Activated CD4-positive, alpha-beta T cell treated with anti-CD3 and anti-CD28 coated beads, Interleukin-2, Interleukin-4, amounts not matched to agents 100 ng/mL and 50 ng/mL, durations not matched to agents 16 hours and 8 hours (primary cell): ENCODE measurements at regions not wholly inside any gene's neighbourhood (a gene's known extent, or its start where the extent isn't known, plus 50 kb on each side); places are given as distances from the start of the nearest gene placed in this dataset.

ENCODE experiments used
- DNase-seq: peaks from one replicate; pipeline ENCODE4 v3.0.0-alpha.2; 2020; ENCODE audit warnings: low spot score

GRCh38 chr10:31709476-31709875 is 219.2 kb downstream of the ARHGAP12 start:
- DNase-seq: no peak

- DNase-seq: no peak
These were observed 219.6 kb downstream of the ARHGAP12 start for GRCh38 chr10:31709028-31709427.

- no peak for DNase-seq
These were observed 220.2 kb downstream of the ARHGAP12 start for GRCh38 chr10:31708474-31708873.

- no peak for DNase-seq
These were observed 220.6 kb downstream of the ARHGAP12 start for GRCh38 chr10:31708046-31708445.

GRCh38 chr10:31707093-31708039 is 221.3 kb downstream of the ARHGAP12 start:
- DNase-seq: peak; percentile 82

- no peak for DNase-seq
These were observed 222.1 kb downstream of the ARHGAP12 start for GRCh38 chr10:31706464-31707092.

- no peak for DNase-seq
These were observed 223.5 kb downstream of the ARHGAP12 start for GRCh38 chr10:31705136-31705535.

GRCh38 chr10:31704195-31704594 is 224.4 kb downstream of the ARHGAP12 start:
- no peak for DNase-seq

- DNase-seq: no peak
These were observed 225.7 kb downstream of the ARHGAP12 start for GRCh38 chr10:31702954-31703353.

GRCh38 chr10:31702005-31702404 is 226.6 kb downstream of the ARHGAP12 start:
- DNase-seq: no peak

GRCh38 chr10:31701546-31701945 is 227.1 kb downstream of the ARHGAP12 start:
- no peak for DNase-seq

- no peak for DNase-seq
These were observed 228.4 kb downstream of the ARHGAP12 start for GRCh38 chr10:31700181-31700611.

- DNase-seq: no peak
These were observed 230.3 kb downstream of the ARHGAP12 start for GRCh38 chr10:31698181-31698830.

GRCh38 chr10:31697271-31698180 is 231.1 kb downstream of the ARHGAP12 start:
- DNase-seq: no peak

GRCh38 chr10:31694929-31695837 is 233.4 kb downstream of the ARHGAP12 start:
- no peak for DNase-seq

- no peak for DNase-seq
These were observed 234.4 kb downstream of the ARHGAP12 start for GRCh38 chr10:31694126-31694685.

- DNase-seq: no peak
These were observed 235.1 kb downstream of the ARHGAP12 start for GRCh38 chr10:31693491-31693890.

- no peak for DNase-seq
These were observed 239.4 kb downstream of the ARHGAP12 start for GRCh38 chr10:31689233-31689632.

- no peak for DNase-seq
These were observed 240.8 kb downstream of the ARHGAP12 start for GRCh38 chr10:31687663-31688482.
